HL-60 (cell line): ENCODE measurements at regions not wholly inside any gene's neighbourhood (a gene's known extent, or its start where the extent isn't known, plus 50 kb on each side); places are given as distances from the start of the nearest gene placed in this dataset.

Experiments used
- GABPA ChIP-seq: IDR thresholded peaks from 2 replicates; pipeline ENCODE4 v1.6.1; 2012; ENCODE audit warnings: low read depth
- POLR2AphosphoS5 ChIP-seq: IDR thresholded peaks from 2 replicates; pipeline ENCODE4 v1.6.1; 2012; ENCODE audit warnings: low read depth
- SPI1 ChIP-seq: IDR thresholded peaks from 2 replicates; pipeline ENCODE4 v1.6.1; 2012; ENCODE audit warnings: low read depth, mild to moderate bottlenecking, borderline replicate concordance
- TF ChIP-seq, protein P1 (sequence below): IDR thresholded peaks from one replicate; pipeline ENCODE4 v1.5.1; 2011; ENCODE audit warnings: low read length, control low read depth, inconsistent platforms; ENCODE audit not compliant: insufficient read depth
- TF ChIP-seq, protein P2 (sequence below): IDR thresholded peaks from 2 replicates; pipeline ENCODE4 v1.6.1; 2012; ENCODE audit warnings: low read depth; ENCODE audit not compliant: insufficient replicate concordance

DNA sequence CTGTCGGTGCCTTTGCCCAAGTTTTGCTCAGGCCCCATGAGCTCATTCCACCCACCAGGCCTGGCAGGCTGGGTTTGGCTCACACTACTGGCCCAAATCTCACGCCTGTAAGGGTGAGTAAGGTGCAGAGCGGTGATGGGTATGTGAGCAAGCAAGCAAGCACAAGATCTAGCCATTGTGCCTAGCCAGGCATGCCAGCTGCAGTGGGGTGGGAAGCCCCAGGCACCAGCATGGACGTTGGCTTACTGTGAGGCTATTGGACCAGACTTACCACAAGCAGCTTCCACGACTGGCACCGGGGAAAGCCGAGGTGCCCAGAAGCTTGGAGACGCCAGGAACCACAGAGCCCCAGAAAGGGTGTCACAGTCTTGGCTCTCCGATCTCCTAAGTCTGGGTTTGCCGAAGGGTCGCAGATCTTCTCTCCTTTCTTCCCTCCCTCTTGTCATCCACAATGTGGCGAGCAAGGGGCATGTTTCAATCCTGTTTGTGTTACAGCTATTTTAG lies 2659.4 kb upstream of the PCDH20 start:
- TF ChIP-seq POLR2AphosphoS5 (no peak), GABPA (no peak), SPI1 (no peak)
- TF ChIP-seq, protein P1, sequence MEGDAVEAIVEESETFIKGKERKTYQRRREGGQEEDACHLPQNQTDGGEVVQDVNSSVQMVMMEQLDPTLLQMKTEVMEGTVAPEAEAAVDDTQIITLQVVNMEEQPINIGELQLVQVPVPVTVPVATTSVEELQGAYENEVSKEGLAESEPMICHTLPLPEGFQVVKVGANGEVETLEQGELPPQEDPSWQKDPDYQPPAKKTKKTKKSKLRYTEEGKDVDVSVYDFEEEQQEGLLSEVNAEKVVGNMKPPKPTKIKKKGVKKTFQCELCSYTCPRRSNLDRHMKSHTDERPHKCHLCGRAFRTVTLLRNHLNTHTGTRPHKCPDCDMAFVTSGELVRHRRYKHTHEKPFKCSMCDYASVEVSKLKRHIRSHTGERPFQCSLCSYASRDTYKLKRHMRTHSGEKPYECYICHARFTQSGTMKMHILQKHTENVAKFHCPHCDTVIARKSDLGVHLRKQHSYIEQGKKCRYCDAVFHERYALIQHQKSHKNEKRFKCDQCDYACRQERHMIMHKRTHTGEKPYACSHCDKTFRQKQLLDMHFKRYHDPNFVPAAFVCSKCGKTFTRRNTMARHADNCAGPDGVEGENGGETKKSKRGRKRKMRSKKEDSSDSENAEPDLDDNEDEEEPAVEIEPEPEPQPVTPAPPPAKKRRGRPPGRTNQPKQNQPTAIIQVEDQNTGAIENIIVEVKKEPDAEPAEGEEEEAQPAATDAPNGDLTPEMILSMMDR: no peak
- TF ChIP-seq, protein P2, sequence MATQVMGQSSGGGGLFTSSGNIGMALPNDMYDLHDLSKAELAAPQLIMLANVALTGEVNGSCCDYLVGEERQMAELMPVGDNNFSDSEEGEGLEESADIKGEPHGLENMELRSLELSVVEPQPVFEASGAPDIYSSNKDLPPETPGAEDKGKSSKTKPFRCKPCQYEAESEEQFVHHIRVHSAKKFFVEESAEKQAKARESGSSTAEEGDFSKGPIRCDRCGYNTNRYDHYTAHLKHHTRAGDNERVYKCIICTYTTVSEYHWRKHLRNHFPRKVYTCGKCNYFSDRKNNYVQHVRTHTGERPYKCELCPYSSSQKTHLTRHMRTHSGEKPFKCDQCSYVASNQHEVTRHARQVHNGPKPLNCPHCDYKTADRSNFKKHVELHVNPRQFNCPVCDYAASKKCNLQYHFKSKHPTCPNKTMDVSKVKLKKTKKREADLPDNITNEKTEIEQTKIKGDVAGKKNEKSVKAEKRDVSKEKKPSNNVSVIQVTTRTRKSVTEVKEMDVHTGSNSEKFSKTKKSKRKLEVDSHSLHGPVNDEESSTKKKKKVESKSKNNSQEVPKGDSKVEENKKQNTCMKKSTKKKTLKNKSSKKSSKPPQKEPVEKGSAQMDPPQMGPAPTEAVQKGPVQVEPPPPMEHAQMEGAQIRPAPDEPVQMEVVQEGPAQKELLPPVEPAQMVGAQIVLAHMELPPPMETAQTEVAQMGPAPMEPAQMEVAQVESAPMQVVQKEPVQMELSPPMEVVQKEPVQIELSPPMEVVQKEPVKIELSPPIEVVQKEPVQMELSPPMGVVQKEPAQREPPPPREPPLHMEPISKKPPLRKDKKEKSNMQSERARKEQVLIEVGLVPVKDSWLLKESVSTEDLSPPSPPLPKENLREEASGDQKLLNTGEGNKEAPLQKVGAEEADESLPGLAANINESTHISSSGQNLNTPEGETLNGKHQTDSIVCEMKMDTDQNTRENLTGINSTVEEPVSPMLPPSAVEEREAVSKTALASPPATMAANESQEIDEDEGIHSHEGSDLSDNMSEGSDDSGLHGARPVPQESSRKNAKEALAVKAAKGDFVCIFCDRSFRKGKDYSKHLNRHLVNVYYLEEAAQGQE: no peak
